CD4-positive, alpha-beta T cell treated with Interleukin-6 for 4 hours (primary cell): ENCODE measurements at regions not wholly inside any gene's neighbourhood (a gene's known extent, or its start where the extent isn't known, plus 50 kb on each side); places are given as distances from the start of the nearest gene placed in this dataset.

Source experiments
- DNase-seq: peaks from one replicate; pipeline ENCODE4 v3.0.0-alpha.2; 2020; ENCODE audit warnings: mixed read lengths

DNA sequence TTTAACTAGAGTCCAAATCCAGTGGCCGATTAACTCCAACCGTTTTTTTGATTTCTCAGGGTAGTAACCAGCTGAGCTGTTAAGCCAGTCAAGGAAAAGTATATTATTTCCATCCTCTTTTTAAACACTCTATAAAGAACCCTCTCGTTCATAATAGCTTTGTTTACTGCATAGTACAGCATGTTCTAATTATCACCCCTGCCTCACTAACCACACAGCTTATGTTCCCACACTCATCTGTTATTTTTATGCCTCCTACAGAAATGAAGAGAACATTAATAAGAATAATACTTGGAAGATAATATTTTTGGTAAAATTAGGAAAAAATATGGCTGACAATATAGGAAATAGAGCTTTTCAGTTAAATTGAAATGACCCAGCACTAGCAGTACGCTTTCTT is 2132.8 kb upstream of the CELF4 start:
- no peak for DNase-seq

- no peak for DNase-seq
Measured at GRCh38 chr18:39693359-39693758, 2127.8 kb upstream of the CELF4 start.

GRCh38 chr18:39692367-39693015 is 2126.9 kb upstream of the CELF4 start:
- no peak for DNase-seq

DNA sequence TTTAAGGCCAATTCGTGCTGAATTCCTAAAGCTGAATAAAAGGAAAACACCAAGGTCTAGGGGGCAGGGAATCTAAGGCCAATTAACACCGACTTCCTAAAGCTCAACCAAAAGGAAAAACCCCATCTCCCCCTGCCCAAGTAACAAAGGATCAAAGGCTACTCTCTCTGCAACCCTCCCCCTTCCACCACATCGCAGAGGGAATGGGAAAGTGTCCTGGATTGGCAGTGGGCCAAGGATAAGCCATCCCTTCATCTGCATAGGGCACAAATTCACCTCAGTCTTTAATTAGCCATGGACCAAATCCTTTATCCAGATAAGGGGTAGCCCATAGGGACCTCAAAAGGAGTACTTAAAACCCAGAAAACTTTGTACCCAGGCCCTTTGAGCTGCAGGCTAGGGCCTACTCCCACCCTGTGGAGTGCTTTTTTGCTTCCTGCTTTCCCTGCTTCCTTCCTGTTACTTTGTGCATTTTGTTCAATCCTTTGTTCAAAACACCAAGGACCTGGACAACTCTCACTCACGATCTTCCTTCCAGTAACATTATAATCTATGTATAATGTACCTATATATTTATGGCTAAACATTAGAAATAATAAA is 2119.8 kb upstream of the CELF4 start:
- DNase-seq: no peak

DNA sequence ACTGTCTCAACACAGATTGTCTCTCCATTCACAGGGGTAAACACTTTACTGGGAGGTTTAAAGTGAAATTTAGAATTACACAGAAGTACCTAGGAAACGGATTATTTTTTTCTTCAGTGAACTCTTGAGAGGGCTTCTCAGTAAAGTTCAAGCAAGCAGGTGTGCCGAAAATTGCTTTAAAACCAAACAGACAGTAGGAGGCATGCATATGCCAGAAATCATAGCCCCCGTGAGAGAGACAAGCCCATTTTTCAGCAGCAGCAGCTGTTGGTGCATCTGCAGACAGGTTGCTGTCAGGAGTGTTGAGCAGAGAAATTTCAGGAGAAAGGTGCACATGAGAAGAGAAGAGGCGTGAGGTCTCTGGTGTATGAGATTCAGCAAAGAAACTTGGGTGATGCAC is 2115.5 kb upstream of the CELF4 start:
- DNase-seq: no peak

- DNase-seq: no peak
Measured at GRCh38 chr18:39675906-39676305, 2110.3 kb upstream of the CELF4 start.

DNA sequence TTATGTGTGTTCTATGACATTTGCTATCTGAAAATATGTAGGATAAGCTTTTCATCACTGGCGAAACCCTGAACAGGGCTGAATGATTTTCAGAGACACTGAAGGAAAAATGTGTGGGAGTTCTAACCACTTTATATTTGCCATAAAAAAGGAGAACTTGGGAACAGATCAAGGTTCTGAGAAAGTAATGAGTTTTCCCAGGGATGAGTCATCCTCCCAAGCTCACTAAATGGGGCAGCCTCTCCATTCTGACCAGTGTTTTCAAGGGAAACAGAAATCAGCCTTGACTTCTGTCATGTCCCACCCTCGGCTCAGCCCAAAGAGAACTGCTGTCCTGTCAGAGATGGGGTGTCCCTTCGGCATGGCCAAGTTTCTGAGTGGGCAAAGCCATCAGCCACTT is 2109.8 kb upstream of the CELF4 start:
- DNase-seq: no peak

- DNase-seq: no peak
Measured at GRCh38 chr18:39672171-39672570, 2106.6 kb upstream of the CELF4 start.

DNA sequence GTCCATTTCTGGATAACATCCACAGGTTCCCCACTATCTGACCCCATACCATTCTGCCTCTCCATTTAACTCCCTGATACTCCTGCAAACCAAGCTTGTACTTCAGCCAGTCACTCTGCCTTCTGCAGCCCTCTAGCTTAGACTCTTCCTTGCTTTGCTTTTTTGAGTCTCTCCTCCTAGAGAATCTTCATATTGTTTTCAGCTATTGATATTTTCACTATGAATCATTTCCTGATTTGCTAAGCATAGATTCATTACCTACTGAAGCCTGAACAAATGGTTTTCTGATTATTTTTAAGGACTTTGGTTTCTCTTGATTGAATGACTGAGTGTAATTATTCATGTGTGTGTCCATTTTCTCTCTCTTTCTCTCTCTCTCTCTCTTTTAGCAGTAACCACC is 2102.3 kb upstream of the CELF4 start:
- DNase-seq: no peak

DNA sequence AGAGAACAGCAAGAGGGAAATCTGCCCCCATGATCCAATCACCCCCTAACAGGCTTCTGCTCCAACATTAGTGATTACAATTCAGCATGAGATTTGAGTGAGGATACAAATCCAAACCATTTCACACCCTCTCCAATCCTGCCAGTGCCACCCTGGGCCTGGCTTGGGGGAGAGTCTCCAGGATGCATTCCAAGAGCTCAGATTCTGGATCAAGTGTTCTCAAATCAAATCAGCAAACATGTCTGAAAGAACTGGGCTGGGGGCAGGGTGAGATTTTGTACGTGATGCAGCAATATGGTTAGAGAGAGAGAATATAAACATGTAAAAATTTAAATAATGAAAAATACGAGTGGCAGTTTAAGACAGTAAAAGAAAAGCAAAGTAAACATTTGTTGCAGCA is 2100.9 kb upstream of the CELF4 start:
- no peak for DNase-seq

DNA sequence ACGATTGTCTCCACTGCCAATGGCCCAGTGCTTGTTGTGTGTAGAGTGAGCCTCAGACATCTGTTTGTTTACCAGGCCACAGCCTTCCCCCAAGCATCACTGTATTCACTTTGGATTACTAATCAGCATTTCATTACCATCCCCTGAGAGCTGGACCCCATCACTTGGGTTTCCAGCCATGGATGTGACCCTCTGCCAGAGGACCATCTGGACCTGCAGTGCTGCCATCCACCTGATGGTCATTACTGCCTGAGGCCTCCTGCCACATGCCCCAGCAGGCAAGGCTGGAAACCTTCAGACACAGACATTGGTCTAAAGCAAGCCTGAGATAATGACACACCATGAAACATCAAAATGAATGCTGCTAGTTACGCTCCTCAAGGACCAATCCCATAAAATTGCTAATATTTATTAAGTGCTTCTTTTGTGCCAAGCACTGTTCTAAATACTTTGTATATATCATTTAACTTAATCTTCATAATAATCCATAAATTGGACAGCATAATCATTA is 2096.3 kb upstream of the CELF4 start:
- no peak for DNase-seq

GRCh38 chr18:39660141-39660540 is 2094.5 kb upstream of the CELF4 start:
- DNase-seq: no peak

GRCh38 chr18:39655341-39655740 is 2089.7 kb upstream of the CELF4 start:
- DNase-seq: no peak

GRCh38 chr18:39653221-39653620 is 2087.6 kb upstream of the CELF4 start:
- DNase-seq: no peak

- DNase-seq: no peak
Measured at GRCh38 chr18:39648616-39649015, 2083.0 kb upstream of the CELF4 start.

DNA sequence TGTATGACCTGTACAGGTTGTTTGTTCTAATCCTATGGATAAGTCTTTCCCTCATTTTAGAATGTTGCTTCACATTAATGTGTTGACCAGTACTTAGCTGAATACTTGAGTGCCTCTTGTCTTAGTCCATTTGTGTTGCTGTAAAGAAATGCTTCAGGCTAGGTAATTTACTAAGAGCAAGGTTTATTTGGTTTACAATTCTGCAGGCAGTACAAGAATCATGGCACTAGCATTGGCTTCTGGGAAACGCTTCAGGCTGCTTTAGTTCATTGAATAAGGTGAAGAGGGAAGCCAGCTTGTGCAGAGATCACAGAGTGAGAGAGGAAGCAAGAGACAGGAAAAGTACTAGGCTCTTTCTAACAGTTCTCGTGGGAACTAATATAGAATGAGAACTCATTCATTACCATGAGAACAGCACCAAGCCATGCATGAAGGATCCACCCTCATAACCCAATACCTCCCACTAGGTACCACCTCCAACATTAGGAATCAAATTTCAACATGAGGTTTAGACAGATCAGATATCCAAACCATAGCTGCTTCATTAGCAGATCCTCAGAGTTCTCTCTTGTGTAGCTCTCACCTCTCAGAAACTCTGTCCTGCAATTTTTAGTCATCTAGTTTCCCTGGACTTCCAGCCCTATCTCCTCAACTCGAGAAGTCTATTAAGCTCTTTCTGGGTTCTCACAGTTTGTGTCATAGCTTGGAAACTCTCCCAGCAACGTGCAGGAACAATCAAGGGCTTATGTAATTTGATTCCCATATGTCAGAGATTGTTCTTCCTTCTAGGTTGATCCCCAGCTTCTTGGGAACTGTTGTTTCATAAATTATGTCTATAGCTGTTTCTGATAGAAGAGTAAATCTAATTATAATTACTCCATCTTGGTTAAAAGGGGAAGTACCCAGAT is 2082.3 kb upstream of the CELF4 start:
- no peak for DNase-seq

DNA sequence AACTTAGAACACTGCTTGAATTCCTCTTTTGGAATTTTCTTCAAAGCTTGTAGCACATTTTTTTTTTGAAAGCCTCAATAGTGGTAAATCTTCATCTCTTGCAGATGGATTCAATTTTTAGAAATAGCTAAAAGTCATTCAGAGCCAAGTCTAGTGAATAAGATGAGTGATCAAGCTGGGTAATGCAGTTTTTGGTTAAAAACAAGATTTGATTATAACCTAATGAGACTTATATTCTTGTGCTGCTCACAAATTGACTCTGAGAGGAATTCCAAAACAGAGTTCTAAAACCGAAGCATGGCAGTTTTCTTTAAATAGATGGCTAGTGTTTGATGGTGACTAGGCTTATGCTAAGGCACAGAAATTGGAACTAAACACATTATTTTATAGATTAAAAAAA is 2072.6 kb upstream of the CELF4 start:
- DNase-seq: no peak

GRCh38 chr18:39636931-39637330 is 2071.3 kb upstream of the CELF4 start:
- DNase-seq: no peak

GRCh38 chr18:39635966-39636365 is 2070.4 kb upstream of the CELF4 start:
- DNase-seq: no peak

DNA sequence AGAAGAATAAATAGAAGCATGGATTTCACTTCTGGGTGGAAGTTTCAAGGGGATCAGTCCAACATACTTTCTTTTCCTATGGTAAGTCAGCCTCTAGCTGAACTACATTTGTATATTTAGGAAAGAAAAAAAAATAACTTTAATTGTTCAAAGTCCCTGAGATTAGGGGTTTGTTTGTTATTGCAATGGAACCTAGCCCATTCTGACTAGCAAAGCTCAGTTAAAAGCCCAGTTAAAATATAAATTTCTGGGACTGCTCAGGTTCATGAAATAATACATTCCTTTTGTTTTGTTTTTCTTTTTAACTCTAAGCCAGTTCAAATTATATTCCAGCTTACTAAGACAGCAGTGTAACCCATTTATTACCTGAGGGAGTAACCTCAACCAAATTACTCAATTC is 2069.6 kb upstream of the CELF4 start:
- DNase-seq: no peak

GRCh38 chr18:39627936-39628335 is 2062.3 kb upstream of the CELF4 start:
- DNase-seq: no peak

DNA sequence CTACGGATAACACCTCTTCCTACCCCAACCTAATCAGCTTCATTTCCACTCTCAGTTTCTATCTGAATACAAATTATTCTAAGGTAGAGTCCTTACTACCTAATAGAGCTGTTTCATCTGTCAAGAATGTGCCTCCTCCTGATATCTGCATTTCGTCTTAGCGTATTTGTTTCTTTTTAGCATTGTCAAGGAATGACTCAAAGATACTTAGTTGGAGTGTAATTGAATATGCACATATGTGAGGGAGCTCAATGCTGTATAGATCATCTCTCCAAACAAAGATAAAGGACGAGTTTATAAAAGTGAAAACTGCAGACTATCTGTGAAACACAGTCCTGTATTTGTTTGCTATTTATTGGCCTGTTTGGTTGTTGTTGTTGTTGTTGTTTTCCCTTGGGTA is 2059.4 kb upstream of the CELF4 start:
- no peak for DNase-seq

DNA sequence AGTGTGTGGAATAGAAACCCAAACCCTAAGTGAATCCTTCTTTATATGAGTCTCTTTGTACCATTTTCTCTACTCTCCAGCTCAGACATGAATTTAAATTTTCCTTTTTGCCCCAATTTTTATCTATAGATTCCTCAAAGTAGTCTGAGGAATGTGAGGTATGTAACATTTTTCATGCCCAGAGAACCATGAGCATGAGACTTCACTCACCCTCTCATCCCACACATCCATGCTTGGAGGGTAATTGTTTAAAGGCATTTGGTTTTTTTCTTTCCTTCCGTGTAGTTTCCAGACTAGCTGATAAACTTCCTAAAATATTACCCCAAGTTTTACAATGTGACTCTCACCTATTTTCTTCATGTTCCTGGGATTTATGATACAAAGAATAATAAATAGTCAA is 2056.8 kb upstream of the CELF4 start:
- no peak for DNase-seq
